AG08395 (cell line): ENCODE measurements at regions not wholly inside any gene's neighbourhood (a gene's known extent, or its start where the extent isn't known, plus 50 kb on each side); places are given as distances from the start of the nearest gene placed in this dataset.
"Not testable (repeated sequence)": the region's sequence is repeated elsewhere in the genome, so short reads cannot be mapped to it uniquely, and the experiment has no call there.

Experiments
- DNase-seq: peaks from one replicate; pipeline ENCODE4 v3.0.0; 2012; ENCODE audit warnings: mixed read lengths, low spot score

- no peak for DNase-seq
These were observed 365.8 kb upstream of the RND3 start for GRCh38 chr2:150853263-150853662.

- no peak for DNase-seq
These were observed 363.2 kb upstream of the RND3 start for GRCh38 chr2:150850641-150851040.

DNA sequence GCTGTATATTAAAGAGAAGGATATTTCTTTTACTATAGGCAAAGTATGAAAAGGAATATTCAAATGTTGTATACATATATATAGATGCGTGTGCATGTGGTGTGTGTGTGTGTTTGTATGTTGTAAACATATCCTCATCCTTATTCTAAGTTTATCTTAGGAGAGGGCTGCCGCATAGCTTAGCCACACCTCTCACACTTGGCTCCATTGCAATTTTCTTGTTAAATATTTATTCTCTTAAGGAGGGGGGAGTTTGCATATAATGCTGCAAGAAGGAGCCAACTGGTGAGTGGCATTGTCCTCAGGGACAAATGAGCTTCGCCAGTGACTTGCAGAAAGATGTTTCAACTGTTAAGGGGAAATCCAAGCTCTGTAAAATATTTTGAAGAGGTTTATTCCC, 360.1 kb upstream of the RND3 start:
- DNase-seq: no peak

DNA sequence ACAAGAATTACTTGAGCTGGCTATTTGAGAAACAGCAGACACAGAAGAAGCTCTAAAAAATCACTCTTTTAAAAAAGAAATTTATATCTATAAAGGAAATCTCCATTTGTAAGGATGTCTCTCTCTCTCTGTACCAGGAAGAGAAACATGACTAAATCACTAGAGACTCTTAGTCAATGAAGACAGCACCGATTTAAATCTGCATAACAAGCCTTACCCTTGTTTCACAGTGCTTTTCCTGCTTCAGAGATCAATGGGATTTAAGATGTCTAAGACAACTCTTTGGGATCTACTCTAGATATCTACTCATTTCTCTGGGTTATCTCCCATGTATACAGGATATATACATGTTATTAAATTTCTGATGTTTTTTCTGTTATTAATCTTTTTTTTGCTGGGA, 359.2 kb upstream of the RND3 start:
- DNase-seq: no peak

DNA sequence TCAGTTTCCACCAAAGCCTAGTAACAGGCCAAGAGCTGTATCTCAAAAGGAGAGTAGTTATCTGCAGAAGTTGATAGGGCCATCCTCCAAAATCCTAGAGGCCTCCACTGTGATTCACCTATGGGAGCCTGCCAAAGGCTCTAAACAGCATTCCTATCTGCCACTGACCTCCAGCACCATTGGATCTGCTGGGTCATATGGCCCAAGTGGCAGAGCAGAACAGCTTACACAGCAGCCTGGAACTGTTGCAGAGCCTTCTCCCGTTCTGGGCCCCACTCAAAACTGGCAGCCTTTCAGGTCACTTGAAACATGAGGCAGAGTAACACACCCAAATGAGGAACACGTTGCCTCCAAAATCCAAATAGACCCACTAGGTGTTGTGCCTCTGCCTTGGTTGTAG, 345.2 kb upstream of the RND3 start:
- DNase-seq: peak; percentile 28

GRCh38 chr2:150824118-150824517, 336.7 kb upstream of the RND3 start:
- no peak for DNase-seq

- DNase-seq: no peak
These were observed 330.0 kb upstream of the RND3 start for GRCh38 chr2:150817422-150817821.

- no peak for DNase-seq
These were observed 325.3 kb upstream of the RND3 start for GRCh38 chr2:150812664-150813367.

DNA sequence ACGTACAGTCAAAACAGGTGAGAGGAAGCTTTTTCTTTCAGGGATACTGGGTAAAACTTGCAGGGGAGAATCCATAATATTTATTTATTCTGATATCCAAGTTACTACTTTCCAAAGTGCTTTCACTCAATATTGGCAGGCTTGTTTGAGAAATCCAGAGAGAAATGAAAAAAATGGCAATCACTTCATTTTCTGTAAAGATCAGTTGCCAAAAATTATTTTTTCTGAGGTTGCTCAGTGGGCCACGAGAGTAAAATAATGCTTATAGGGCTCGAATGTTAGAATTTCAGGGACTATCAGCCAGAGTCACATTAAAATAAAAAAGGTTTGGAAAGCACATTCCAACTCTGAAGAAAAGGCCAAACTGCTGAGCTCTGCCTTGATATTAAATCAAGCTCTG, 324.6 kb upstream of the RND3 start:
- DNase-seq: no peak

DNA sequence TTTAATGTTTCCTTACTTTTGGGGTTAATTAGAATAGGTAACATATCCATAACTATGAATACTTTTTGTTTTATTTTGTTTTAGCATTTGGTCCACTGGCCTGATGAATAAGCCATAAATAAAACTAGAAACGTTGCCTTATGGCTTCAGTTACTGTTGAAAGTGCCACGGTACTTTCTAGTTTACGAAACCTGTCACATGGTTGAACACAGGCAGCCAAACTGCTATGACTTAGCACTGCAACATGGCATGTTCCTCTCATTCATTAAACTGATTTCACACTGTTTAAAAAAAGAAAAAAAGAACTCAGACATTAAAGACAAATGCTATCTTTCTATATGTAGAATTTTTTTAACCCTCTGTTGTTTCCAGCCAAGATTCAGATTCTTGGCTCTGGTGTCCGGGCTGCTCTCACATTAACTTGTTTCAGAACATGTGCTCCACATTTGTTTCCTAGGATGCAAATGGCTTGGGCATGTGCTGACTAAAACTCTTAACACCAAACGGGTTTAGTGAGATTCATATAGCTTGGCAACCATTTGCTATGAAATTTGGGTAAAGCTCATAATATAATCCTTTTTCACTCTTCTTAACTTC, 323.9 kb upstream of the RND3 start:
- DNase-seq: peak; percentile 21

DNA sequence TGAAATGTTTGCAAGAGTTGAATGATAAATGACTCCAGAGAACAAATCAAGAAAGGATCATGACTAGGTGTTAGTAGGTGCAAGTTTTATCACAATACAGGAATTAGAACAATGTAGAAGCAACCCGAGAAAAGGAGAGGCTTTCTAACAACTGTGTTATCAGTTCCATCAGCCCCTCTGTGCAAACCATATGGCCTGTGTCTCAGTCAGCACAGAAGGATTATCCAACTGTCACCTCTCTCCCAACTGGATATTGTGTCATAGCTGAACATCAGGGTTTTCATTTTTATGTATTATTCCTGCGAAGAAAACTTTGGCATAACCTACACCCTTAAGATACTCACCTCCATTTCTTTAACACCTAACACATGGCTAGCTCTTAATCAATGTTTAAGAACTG, 321.6 kb upstream of the RND3 start:
- no peak for DNase-seq

DNA sequence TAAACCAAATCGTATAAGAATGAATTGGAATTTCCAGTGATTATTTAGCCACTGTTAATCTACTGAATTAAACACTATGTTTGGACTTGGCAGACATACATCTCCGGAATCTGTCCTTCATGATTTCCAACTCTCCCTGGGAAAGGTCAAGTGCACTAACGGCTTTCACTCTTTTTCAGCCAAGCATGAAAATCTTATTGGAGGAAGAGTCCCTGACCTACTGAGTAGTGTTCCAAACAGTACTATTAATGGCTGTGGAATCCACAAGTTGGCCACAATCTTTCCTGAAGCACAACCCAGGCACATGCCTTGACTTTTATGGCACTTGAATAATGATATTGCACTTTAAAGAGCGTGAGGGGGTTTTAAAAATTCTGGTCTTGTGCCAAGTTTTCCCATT, 318.9 kb upstream of the RND3 start:
- DNase-seq: peak; percentile 10

GRCh38 chr2:150803689-150804398, 316.4 kb upstream of the RND3 start:
- no peak for DNase-seq

DNA sequence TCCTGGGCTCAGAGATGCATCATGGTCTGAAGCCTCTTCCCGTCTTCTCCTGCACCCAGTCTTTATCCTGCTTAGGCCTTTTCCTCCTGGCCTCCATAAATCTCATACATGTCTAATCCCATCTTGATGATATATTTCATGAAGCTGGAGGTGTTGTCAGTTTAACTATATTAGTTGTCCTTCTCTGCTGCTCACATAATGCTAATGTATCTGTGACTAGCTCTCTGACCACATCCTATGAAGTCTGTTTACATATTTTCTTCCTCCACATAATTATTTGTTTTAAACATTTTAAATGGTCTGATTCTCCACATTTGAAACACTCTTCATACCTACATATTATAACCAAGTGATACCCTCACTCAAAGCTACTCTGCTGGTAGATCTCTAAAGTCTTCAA, 315.2 kb upstream of the RND3 start:
- DNase-seq: no peak

- not testable (repeated sequence) for DNase-seq
These were observed 308.8 kb upstream of the RND3 start for GRCh38 chr2:150796236-150796635.

- no peak for DNase-seq
These were observed 305.4 kb upstream of the RND3 start for GRCh38 chr2:150792780-150793300.

DNA sequence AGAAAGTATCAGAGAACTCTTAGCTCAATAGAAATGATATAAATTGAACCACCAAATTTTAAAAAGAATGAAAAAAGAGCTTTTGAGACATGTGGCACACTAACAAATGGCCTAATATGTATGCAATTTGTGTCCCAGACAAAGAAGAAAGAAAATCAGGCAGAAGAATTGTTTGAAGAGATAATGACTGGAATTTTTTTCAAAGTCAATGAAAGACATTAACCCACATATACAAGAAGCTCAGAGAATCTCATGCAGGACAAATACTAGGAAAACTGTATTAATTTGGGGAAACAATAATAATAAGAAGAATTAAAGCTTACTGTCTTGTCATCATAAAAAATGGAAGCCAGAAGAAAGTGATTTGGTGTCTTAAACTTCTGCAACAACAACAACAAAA, 304.1 kb upstream of the RND3 start:
- no peak for DNase-seq

DNA sequence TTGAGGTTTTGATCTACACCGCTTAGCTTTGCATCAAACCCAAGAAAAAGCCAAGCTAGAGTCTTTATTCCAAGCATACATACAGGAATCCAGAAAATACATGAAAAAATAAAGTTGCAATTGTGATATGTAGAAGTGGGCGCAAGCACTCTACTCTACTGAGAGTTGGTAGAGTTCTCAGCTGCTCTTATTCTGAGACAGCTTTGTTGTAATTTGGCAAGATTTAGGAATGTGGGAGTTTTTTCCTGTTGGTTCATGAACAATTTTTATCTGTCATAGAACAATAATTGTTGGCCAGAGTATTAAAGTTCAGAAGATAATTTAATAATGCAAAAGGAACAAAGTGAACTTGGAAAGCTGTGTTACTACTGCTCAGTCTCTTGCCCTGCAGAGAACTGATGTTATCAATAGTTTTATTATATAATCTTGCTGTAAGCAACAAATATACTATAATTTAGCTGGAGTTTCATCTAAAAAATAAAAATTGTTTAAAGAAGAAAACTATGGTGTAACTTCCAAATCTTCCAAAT, 302.0 kb upstream of the RND3 start:
- no peak for DNase-seq

- no peak for DNase-seq
These were observed 301.1 kb upstream of the RND3 start for GRCh38 chr2:150788426-150789140.

- no peak for DNase-seq
These were observed 300.1 kb upstream of the RND3 start for GRCh38 chr2:150787353-150788093.

DNA sequence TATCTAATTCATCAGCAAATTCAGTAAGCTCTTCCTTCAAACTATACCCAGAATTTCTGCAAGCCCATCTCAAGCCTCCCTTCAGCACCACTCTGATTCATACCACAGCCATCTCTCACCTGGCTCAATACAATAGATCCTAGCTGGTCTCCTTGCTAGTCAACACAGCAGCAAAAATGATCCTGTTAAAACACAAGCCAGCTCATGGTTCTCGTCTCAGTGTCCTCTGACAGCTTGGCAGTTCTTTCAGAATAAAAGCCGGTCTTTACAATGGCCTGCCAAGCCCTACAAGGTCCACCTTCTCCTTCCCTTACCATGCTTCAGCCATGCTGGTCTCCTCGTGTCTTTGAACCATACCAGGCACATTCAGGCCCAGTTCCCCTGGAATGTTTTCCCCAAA, 296.9 kb upstream of the RND3 start:
- DNase-seq: no peak

- no peak for DNase-seq
These were observed 296.4 kb upstream of the RND3 start for GRCh38 chr2:150783896-150784295.
